ENCODE measurements at regions not wholly inside any gene's neighbourhood (a gene's known extent, or its start where the extent isn't known, plus 50 kb on each side); places are given as distances from the start of the nearest gene placed in this dataset.
A peak's percentile ranks its signal among the peaks of the same experiment; 100 is the strongest.

DNA sequence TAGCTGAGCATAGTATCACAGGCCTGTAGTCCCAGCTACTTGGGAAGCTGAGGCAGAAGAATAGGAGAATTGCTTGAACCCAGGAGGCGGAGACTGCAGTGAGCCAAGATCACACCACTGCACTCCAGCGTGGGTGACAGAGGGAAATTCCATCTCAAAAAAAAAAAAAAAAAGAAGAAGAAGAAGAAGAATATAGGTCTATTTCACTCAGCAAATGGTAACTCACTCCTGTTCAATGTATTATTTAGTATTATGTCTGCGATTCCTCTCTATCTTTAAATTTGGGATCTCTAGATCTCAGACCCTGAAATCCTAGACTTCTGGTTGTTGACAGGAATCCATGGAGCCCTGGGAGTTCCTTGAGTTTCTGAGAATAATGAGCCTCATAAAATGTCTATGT lies 98.6 kb downstream of the HFE start:
- Histone ChIP-seq H3K36me3 (replicated peaks in 1 of 2; ENCODE audit: control insufficient read depth in 1 of 2, insufficient read depth in 2 of 2, low read length in 1 of 2) (no peaks in the 10 kb centered on the region), H3K79me2 (ENCODE audit: insufficient read depth) (no peaks in the 10 kb centered on the region), H3K4me2 (no peak overlapping the region), H3K9me3 (no peaks in the 10 kb centered on the region), H4K20me1 (ENCODE audit: insufficient read depth) (no peaks in the 10 kb centered on the region), H3K27me3 (ENCODE audit: insufficient read depth) (no peaks in the 10 kb centered on the region), H3K9ac (no peak overlapping the region), H3K9me2 (no peaks in the 10 kb centered on the region), H2AFZ (ENCODE audit: low read depth) (no peak overlapping the region), H3K27ac (ENCODE audit: low read depth in 2 of 2, low read length in 1 of 2) (0 out of 4 replicates have a peak overlapping the region, but pooled peaks of 1 of the 2 experiments have one; percentile 18), H3K4me1 (ENCODE audit: control insufficient read depth in 1 of 2, insufficient read depth in 2 of 2, low read depth in 1 of 2, low read length in 1 of 2) (peaks cover 4 to 6% of the 10 kb centered on the region in 2 experiments; a peak in 2 of 4 replicates), H3F3A (replicated peaks; ENCODE audit: insufficient read depth) (peaks cover 47% of the 10 kb centered on the region), H3K4me3 (ENCODE audit: low read depth in 2 of 2, low read length in 1 of 2) (no peak overlapping the region)
- ChIA-PET CTCF (no interaction called here), POLR2A (interaction anchor here (3.8 to 9.1 kb wide), 4 partner anchors 12 to 160 kb away, joined by 27 to 247 read pairs (median 120); a partner anchor contains a TSS)
- DNase-seq = no peak
- 93% methylated on average over 3 of the region's 3 CpGs for WGBS (ENCODE audit: low lambda C conversion rate)
- no peak for TF ChIP-seq RFX5 (IDR thresholded peaks at IDR 0.05; ENCODE audit: low read length)
- TF ChIP-seq MEF2A (IDR thresholded peaks at IDR 0.05; ENCODE audit: borderline replicate concordance, low read depth) = no peak
- no peak for TF ChIP-seq TAF1 (IDR thresholded peaks at IDR 0.05; ENCODE audit: borderline replicate concordance, low read depth, low read length)
- no peak for TF ChIP-seq POLR2AphosphoS5 (IDR thresholded peaks at IDR 0.05; ENCODE audit: low read depth, low read length)
- TF ChIP-seq MAX (IDR thresholded peaks at IDR 0.05; ENCODE audit: low read depth) = no peak
- TF ChIP-seq, protein P1, sequence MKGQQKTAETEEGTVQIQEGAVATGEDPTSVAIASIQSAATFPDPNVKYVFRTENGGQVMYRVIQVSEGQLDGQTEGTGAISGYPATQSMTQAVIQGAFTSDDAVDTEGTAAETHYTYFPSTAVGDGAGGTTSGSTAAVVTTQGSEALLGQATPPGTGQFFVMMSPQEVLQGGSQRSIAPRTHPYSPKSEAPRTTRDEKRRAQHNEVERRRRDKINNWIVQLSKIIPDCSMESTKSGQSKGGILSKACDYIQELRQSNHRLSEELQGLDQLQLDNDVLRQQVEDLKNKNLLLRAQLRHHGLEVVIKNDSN (IDR thresholded peaks at IDR 0.05; ENCODE audit: borderline replicate concordance, low read depth) = no peak
- TF ChIP-seq, protein P2, sequence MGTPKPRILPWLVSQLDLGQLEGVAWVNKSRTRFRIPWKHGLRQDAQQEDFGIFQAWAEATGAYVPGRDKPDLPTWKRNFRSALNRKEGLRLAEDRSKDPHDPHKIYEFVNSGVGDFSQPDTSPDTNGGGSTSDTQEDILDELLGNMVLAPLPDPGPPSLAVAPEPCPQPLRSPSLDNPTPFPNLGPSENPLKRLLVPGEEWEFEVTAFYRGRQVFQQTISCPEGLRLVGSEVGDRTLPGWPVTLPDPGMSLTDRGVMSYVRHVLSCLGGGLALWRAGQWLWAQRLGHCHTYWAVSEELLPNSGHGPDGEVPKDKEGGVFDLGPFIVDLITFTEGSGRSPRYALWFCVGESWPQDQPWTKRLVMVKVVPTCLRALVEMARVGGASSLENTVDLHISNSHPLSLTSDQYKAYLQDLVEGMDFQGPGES (IDR thresholded peaks at IDR 0.05; ENCODE audit: low read depth, low read length) = no peak
- no peak for TF ChIP-seq ELF1 (IDR thresholded peaks at IDR 0.05)
- no peak for TF ChIP-seq PBX3 (IDR thresholded peaks at IDR 0.05)
- TF ChIP-seq YY1 (IDR thresholded peaks at IDR 0.05; ENCODE audit: low read depth) = no peak

- 95% methylated on average over 7 of the region's 7 CpGs for WGBS (ENCODE audit: low lambda C conversion rate)
- H3K27me3 ChIP-seq (ENCODE audit: insufficient read depth) = no peaks in the 10 kb centered on the region
- H3K9ac ChIP-seq = no peak overlapping the region
- no peak for DNase-seq
- no peak overlapping the region for H3K4me2 ChIP-seq
- H3F3A ChIP-seq (replicated peaks; ENCODE audit: insufficient read depth) = peaks cover 47% of the 10 kb centered on the region
- H3K4me1 ChIP-seq (ENCODE audit: control insufficient read depth in 1 of 2, insufficient read depth in 2 of 2, low read depth in 1 of 2, low read length in 1 of 2) = peaks cover 4 to 6% of the 10 kb centered on the region in 2 experiments; a peak in 2 of 4 replicates
- no peak for TF ChIP-seq FOXJ3 (CRISPR knock-in tag; IDR thresholded peaks at IDR 0.05)
- no peak for TF ChIP-seq RXRA (IDR thresholded peaks at IDR 0.05; ENCODE audit: borderline replicate concordance, low read depth)
- no peak for TF ChIP-seq GABPA (IDR thresholded peaks at IDR 0.05; ENCODE audit: low read depth)
- no peak for TF ChIP-seq TCF12 (IDR thresholded peaks at IDR 0.05)
- TF ChIP-seq EP300 (IDR thresholded peaks at IDR 0.05; ENCODE audit: borderline replicate concordance in 1 of 2, low read depth in 1 of 2, low read length in 1 of 2) = no peak
- TF ChIP-seq YY1 (IDR thresholded peaks at IDR 0.05; ENCODE audit: low read depth) = no peak
- TF ChIP-seq MEF2A (IDR thresholded peaks at IDR 0.05; ENCODE audit: borderline replicate concordance, low read depth) = no peak
- no peak for TF ChIP-seq TAF1 (IDR thresholded peaks at IDR 0.05; ENCODE audit: borderline replicate concordance, low read depth, low read length)
- no peak for TF ChIP-seq TEAD4 (IDR thresholded peaks at IDR 0.05; ENCODE audit: borderline replicate concordance, insufficient read depth)
- no peak for TF ChIP-seq JUND (IDR thresholded peaks at IDR 0.05)
- no peaks in the 10 kb centered on the region for H3K9me2 ChIP-seq
- ChIA-PET POLR2A (interaction anchor here (1.0 to 9.1 kb wide), 6 partner anchors 11 to 160 kb away, joined by 3 to 247 read pairs (median 54); a partner anchor contains a TSS), CTCF (interaction anchor here (0.9 to 1.0 kb wide), 2 partner anchors 11 to 60 kb away, joined by 3 to 4 read pairs; no protein-coding TSS in a partner anchor)
- H4K20me1 ChIP-seq (ENCODE audit: insufficient read depth) = no peaks in the 10 kb centered on the region
- H3K36me3 ChIP-seq (replicated peaks in 1 of 2; ENCODE audit: control insufficient read depth in 1 of 2, insufficient read depth in 2 of 2, low read length in 1 of 2) = no peaks in the 10 kb centered on the region
- H3K27ac ChIP-seq (ENCODE audit: low read depth in 2 of 2, low read length in 1 of 2) = peak overlapping the region in 1 of 2 experiments; percentile 95; a peak in 2 of 4 replicates
- no peaks in the 10 kb centered on the region for H3K9me3 ChIP-seq
- no peak overlapping the region for H2AFZ ChIP-seq (ENCODE audit: low read depth)
- no peak overlapping the region for H3K4me3 ChIP-seq (ENCODE audit: low read depth in 2 of 2, low read length in 1 of 2)
- H3K79me2 ChIP-seq (ENCODE audit: insufficient read depth) = no peaks in the 10 kb centered on the region
Measured at GRCh38 chr6:26186652-26187051, 99.4 kb downstream of the HFE start.

Measured in SK-N-SH (cell line).